ENCODE measurements at regions not wholly inside any gene's neighbourhood (a gene's known extent, or its start where the extent isn't known, plus 50 kb on each side); places are given as distances from the start of the nearest gene placed in this dataset.

- no peak for DNase-seq
- in situ Hi-C loops (cut with HindIII; ENCODE audit: low pct_ligation_motif_present, low pct_unique_long_range_greater_than_20kb, low sequenced_read_pairs) = no loop called here
These were observed 165.0 kb upstream of the CCDC68 start for GRCh38 chr18:55124078-55124763.

- in situ Hi-C loops (cut with HindIII; ENCODE audit: low pct_ligation_motif_present, low pct_unique_long_range_greater_than_20kb, low sequenced_read_pairs) = no loop called here
- no peak for DNase-seq
These were observed 164.1 kb upstream of the CCDC68 start for GRCh38 chr18:55123361-55123760.

- in situ Hi-C loops (cut with HindIII; ENCODE audit: low pct_ligation_motif_present, low pct_unique_long_range_greater_than_20kb, low sequenced_read_pairs) = no loop called here
- DNase-seq = no peak
These were observed 162.3 kb upstream of the CCDC68 start for GRCh38 chr18:55121397-55122170.

- DNase-seq = no peak
- in situ Hi-C loops (cut with HindIII; ENCODE audit: low pct_ligation_motif_present, low pct_unique_long_range_greater_than_20kb, low sequenced_read_pairs) = no loop called here
These were observed 161.6 kb upstream of the CCDC68 start for GRCh38 chr18:55120896-55121295.

- no peak for DNase-seq
- in situ Hi-C loops (cut with HindIII; ENCODE audit: low pct_ligation_motif_present, low pct_unique_long_range_greater_than_20kb, low sequenced_read_pairs) = no loop called here
These were observed 160.2 kb upstream of the CCDC68 start for GRCh38 chr18:55119434-55119833.

- in situ Hi-C loops (cut with HindIII; ENCODE audit: low pct_ligation_motif_present, low pct_unique_long_range_greater_than_20kb, low sequenced_read_pairs) = no loop called here
- no peak for DNase-seq
These were observed 159.8 kb upstream of the CCDC68 start for GRCh38 chr18:55119016-55119415.

GRCh38 chr18:55116863-55117262 lies 157.6 kb upstream of the CCDC68 start:
- no peak for DNase-seq
- in situ Hi-C loops (cut with HindIII; ENCODE audit: low pct_ligation_motif_present, low pct_unique_long_range_greater_than_20kb, low sequenced_read_pairs) = no loop called here

- in situ Hi-C loops (cut with HindIII; ENCODE audit: low pct_ligation_motif_present, low pct_unique_long_range_greater_than_20kb, low sequenced_read_pairs) = no loop called here
These were observed 156.3 kb upstream of the CCDC68 start for GRCh38 chr18:55115606-55116005.

GRCh38 chr18:55114876-55115275 lies 155.6 kb upstream of the CCDC68 start:
- in situ Hi-C loops (cut with HindIII; ENCODE audit: low pct_ligation_motif_present, low pct_unique_long_range_greater_than_20kb, low sequenced_read_pairs) = no loop called here
- no peak for DNase-seq

More at GRCh38 chr18:55115606-55116005, 156.3 kb upstream of the CCDC68 start:
- DNase-seq = no peak

- in situ Hi-C loops (cut with HindIII; ENCODE audit: low pct_ligation_motif_present, low pct_unique_long_range_greater_than_20kb, low sequenced_read_pairs) = no loop called here
- DNase-seq = no peak
These were observed 154.5 kb upstream of the CCDC68 start for GRCh38 chr18:55113800-55114199.

GRCh38 chr18:55111271-55111670 lies 152.0 kb upstream of the CCDC68 start:
- in situ Hi-C loops (cut with HindIII; ENCODE audit: low pct_ligation_motif_present, low pct_unique_long_range_greater_than_20kb, low sequenced_read_pairs) = no loop called here

GRCh38 chr18:55110436-55110835 lies 151.2 kb upstream of the CCDC68 start:
- DNase-seq = no peak
- in situ Hi-C loops (cut with HindIII; ENCODE audit: low pct_ligation_motif_present, low pct_unique_long_range_greater_than_20kb, low sequenced_read_pairs) = no loop called here

More at GRCh38 chr18:55111271-55111670, 152.0 kb upstream of the CCDC68 start:
- DNase-seq = no peak

GRCh38 chr18:55109818-55110414 lies 150.7 kb upstream of the CCDC68 start:
- in situ Hi-C loops (cut with HindIII; ENCODE audit: low pct_ligation_motif_present, low pct_unique_long_range_greater_than_20kb, low sequenced_read_pairs) = no loop called here
- no peak for DNase-seq

GRCh38 chr18:55106906-55107305 lies 147.6 kb upstream of the CCDC68 start:
- in situ Hi-C loops (cut with HindIII; ENCODE audit: low pct_ligation_motif_present, low pct_unique_long_range_greater_than_20kb, low sequenced_read_pairs) = no loop called here
- DNase-seq = no peak

- no peak for DNase-seq
- in situ Hi-C loops (cut with HindIII; ENCODE audit: low pct_ligation_motif_present, low pct_unique_long_range_greater_than_20kb, low sequenced_read_pairs) = no loop called here
These were observed 147.2 kb upstream of the CCDC68 start for GRCh38 chr18:55106466-55106865.

GRCh38 chr18:55105873-55106272 lies 146.6 kb upstream of the CCDC68 start:
- in situ Hi-C loops (cut with HindIII; ENCODE audit: low pct_ligation_motif_present, low pct_unique_long_range_greater_than_20kb, low sequenced_read_pairs) = no loop called here
- DNase-seq = no peak

GRCh38 chr18:55102958-55103456 lies 143.7 kb upstream of the CCDC68 start:
- in situ Hi-C loops (cut with HindIII; ENCODE audit: low pct_ligation_motif_present, low pct_unique_long_range_greater_than_20kb, low sequenced_read_pairs) = no loop called here
- no peak for DNase-seq

GRCh38 chr18:55102501-55102900 lies 143.2 kb upstream of the CCDC68 start:
- in situ Hi-C loops (cut with HindIII; ENCODE audit: low pct_ligation_motif_present, low pct_unique_long_range_greater_than_20kb, low sequenced_read_pairs) = no loop called here
- DNase-seq = no peak

- in situ Hi-C loops (cut with HindIII; ENCODE audit: low pct_ligation_motif_present, low pct_unique_long_range_greater_than_20kb, low sequenced_read_pairs) = no loop called here
- DNase-seq = no peak
These were observed 142.2 kb upstream of the CCDC68 start for GRCh38 chr18:55101458-55101824.
